Parathyroid adenoma (tissue), 2 donors: ENCODE measurements at regions not wholly inside any gene's neighbourhood (a gene's known extent, or its start where the extent isn't known, plus 50 kb on each side); places are given as distances from the start of the nearest gene placed in this dataset.

Source experiments
- H2AFZ ChIP-seq: fragments of 300-600 bp; sonication (generic); one replicate; pipeline ENCODE4 v1.7.0; 2017; ENCODE audit warnings: antibody characterized with exemption, mild to moderate bottlenecking
- H3K27ac ChIP-seq: fragments of 300-600 bp; sonication (generic); one replicate; pipeline ENCODE4 v1.7.0; 2017
- H3K27me3 ChIP-seq: fragments of 300-600 bp; sonication (generic); one replicate; pipeline ENCODE4 v1.7.0; 2017; ENCODE audit warnings: low read length; ENCODE audit not compliant: control insufficient read depth, insufficient read depth
- H3K36me3 ChIP-seq: fragments of 300-600 bp; sonication (generic); one replicate; pipeline ENCODE4 v1.7.0; 2017; ENCODE audit warnings: low read length; ENCODE audit not compliant: control insufficient read depth, insufficient read depth
- H3K4me1 ChIP-seq: fragments of 300-600 bp; sonication (generic); one replicate; pipeline ENCODE4 v1.7.0; 2017; ENCODE audit warnings: control low read depth
- H3K4me2 ChIP-seq: fragments of 300-600 bp; sonication (generic); one replicate; pipeline ENCODE4 v1.7.0; 2017; ENCODE audit warnings: low read length
- H3K4me3 ChIP-seq: fragments of 300-600 bp; sonication (generic); one replicate; pipeline ENCODE4 v1.7.0; 2017; ENCODE audit warnings: low read depth, low read length
- H3K79me2 ChIP-seq: fragments of 300-600 bp; sonication (generic); one replicate; pipeline ENCODE4 v1.7.0; 2017; ENCODE audit warnings: control low read depth
- H3K9ac ChIP-seq: fragments of 300-600 bp; sonication (generic); one replicate; pipeline ENCODE4 v1.7.0; 2017; ENCODE audit warnings: mild to moderate bottlenecking
- H3K9me3 ChIP-seq: fragments of 300-600 bp; sonication (generic); one replicate; pipeline ENCODE4 v1.7.0; 2017; ENCODE audit warnings: low read length; ENCODE audit not compliant: control insufficient read depth
- TF ChIP-seq, protein P1 (sequence below): fragments of 300-600 bp; sonication (generic); IDR thresholded peaks from one replicate; pipeline ENCODE4 v1.7.0; 2017; ENCODE audit warnings: antibody characterized with exemption, mild to moderate bottlenecking
- donor health status: primary hyperparathyroidism.

GRCh38 chr9:29644514-29644913, 2071.2 kb upstream of the C9orf72 start:
- no peaks in the 10 kb centered on the region for H3K79me2 ChIP-seq
- no peaks in the 10 kb centered on the region for H3K4me1 ChIP-seq
- no peak overlapping the region for H3K9ac ChIP-seq
- no peak overlapping the region for H3K27ac ChIP-seq
- H2AFZ ChIP-seq: no peak overlapping the region
- TF ChIP-seq, protein P1, sequence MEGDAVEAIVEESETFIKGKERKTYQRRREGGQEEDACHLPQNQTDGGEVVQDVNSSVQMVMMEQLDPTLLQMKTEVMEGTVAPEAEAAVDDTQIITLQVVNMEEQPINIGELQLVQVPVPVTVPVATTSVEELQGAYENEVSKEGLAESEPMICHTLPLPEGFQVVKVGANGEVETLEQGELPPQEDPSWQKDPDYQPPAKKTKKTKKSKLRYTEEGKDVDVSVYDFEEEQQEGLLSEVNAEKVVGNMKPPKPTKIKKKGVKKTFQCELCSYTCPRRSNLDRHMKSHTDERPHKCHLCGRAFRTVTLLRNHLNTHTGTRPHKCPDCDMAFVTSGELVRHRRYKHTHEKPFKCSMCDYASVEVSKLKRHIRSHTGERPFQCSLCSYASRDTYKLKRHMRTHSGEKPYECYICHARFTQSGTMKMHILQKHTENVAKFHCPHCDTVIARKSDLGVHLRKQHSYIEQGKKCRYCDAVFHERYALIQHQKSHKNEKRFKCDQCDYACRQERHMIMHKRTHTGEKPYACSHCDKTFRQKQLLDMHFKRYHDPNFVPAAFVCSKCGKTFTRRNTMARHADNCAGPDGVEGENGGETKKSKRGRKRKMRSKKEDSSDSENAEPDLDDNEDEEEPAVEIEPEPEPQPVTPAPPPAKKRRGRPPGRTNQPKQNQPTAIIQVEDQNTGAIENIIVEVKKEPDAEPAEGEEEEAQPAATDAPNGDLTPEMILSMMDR: no peak
- no peak overlapping the region for H3K4me3 ChIP-seq
- no peaks in the 10 kb centered on the region for H3K27me3 ChIP-seq
- no peaks in the 10 kb centered on the region for H3K9me3 ChIP-seq
- H3K4me2 ChIP-seq: no peak overlapping the region
- H3K36me3 ChIP-seq: no peaks in the 10 kb centered on the region

- Histone ChIP-seq H3K27me3 (no peaks in the 10 kb centered on the region), H3K9ac (no peak overlapping the region), H3K79me2 (no peaks in the 10 kb centered on the region), H3K9me3 (no peaks in the 10 kb centered on the region), H3K4me3 (no peak overlapping the region), H3K4me1 (no peaks in the 10 kb centered on the region), H3K36me3 (no peaks in the 10 kb centered on the region), H3K4me2 (no peak overlapping the region), H3K27ac (no peak overlapping the region), H2AFZ (no peak overlapping the region)
- TF ChIP-seq, protein P1: no peak
Measured at GRCh38 chr9:29647451-29647850, 2074.2 kb upstream of the C9orf72 start.

DNA sequence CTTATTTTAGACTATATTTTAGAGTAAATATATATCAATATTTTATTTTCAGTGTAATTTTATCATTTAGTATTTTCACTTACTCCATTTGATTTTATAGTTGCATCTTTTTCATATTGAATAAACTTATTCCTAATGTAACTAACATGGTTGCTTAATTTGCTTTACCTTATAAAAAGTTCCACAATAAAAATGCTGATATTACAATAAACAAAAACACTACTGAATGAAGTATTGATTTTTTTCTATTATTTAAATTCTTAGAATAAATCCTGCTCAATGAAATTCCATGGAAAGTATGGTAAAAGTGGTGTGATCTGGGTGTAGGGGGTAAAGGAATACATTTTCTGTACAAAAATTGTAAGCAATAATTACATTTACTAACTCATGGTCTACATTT, 2074.9 kb upstream of the C9orf72 start:
- Histone ChIP-seq H3K9ac (no peak overlapping the region), H3K27me3 (no peaks in the 10 kb centered on the region), H3K4me3 (no peak overlapping the region), H3K4me2 (no peak overlapping the region), H3K4me1 (no peaks in the 10 kb centered on the region), H3K36me3 (no peaks in the 10 kb centered on the region), H3K79me2 (no peaks in the 10 kb centered on the region), H3K9me3 (no peaks in the 10 kb centered on the region), H3K27ac (no peak overlapping the region), H2AFZ (no peak overlapping the region)
- TF ChIP-seq, protein P1: no peak

DNA sequence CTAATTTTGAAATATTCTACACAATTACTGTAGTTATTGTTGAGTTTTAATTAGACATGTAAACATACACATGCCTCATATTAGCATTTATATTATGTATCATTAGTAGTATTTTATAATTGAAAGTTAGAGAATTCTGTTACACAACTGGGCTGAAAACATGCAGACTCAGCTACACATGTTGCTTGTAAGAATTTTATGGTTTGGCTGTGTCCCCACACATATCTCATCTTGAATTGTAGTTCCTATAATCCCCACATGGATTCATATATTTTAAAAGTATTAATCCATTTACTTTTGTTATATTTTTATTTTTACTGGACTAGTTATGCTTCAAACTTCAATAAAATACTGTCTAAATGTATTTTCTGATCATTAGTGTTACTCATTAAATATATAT, 2075.3 kb upstream of the C9orf72 start:
- Histone ChIP-seq H2AFZ (no peak overlapping the region), H3K4me3 (no peak overlapping the region), H3K79me2 (no peaks in the 10 kb centered on the region), H3K27ac (no peak overlapping the region), H3K4me1 (no peaks in the 10 kb centered on the region), H3K9ac (no peak overlapping the region), H3K36me3 (no peaks in the 10 kb centered on the region), H3K9me3 (no peaks in the 10 kb centered on the region), H3K4me2 (no peak overlapping the region), H3K27me3 (no peaks in the 10 kb centered on the region)
- TF ChIP-seq, protein P1: no peak

DNA sequence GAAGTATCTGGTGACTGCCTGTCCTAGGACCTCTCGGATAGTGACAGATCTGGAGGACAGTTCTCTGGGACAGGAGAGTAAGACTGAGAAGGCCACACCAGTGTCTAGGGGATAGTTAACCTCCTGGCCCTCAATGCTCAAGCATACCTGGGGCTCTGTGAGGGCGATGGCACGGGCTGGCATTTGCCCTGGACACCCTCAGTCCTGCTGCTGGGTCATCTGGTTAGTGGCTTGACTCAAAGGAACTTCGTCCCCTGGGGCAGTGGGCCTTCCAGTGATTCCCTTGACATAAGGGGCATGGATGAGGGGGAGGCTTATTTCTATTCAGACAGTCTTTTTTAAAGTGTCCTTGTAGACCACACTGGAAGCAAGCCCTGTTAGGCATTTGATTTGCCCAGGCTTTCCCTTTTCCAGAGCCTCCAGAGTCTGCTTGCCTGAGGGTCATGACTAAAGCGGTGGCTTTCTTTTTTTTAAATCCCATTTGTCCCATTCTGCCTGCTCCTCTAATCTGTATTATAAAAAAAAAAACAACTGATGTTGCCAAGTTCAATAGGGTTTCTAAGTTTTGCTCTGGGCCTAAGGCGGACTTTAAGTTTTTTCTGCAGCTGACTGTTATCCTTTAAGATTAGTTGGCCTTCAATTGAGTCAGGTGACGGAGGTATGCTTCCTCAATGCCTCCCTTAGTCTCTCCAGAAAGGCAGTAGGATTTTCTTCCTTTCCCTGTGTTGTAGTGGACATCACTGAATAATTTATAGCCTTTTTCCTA, 2083.5 kb upstream of the C9orf72 start:
- TF ChIP-seq, protein P1: no peak
- no peak overlapping the region for H2AFZ ChIP-seq

More for the DNA sequence above, 2083.5 kb upstream of the C9orf72 start:
- H3K4me1 ChIP-seq: no peaks in the 10 kb centered on the region
- no peaks in the 10 kb centered on the region for H3K9me3 ChIP-seq
- no peaks in the 10 kb centered on the region for H3K36me3 ChIP-seq
- no peak overlapping the region for H3K27ac ChIP-seq
- H3K27me3 ChIP-seq: no peaks in the 10 kb centered on the region
- no peaks in the 10 kb centered on the region for H3K79me2 ChIP-seq
- no peak overlapping the region for H3K4me2 ChIP-seq
- H3K4me3 ChIP-seq: no peak overlapping the region
- H3K9ac ChIP-seq: no peak overlapping the region
